ENCODE measurements at regions not wholly inside any gene's neighbourhood (a gene's known extent, or its start where the extent isn't known, plus 50 kb on each side); places are given as distances from the start of the nearest gene placed in this dataset.

DNA sequence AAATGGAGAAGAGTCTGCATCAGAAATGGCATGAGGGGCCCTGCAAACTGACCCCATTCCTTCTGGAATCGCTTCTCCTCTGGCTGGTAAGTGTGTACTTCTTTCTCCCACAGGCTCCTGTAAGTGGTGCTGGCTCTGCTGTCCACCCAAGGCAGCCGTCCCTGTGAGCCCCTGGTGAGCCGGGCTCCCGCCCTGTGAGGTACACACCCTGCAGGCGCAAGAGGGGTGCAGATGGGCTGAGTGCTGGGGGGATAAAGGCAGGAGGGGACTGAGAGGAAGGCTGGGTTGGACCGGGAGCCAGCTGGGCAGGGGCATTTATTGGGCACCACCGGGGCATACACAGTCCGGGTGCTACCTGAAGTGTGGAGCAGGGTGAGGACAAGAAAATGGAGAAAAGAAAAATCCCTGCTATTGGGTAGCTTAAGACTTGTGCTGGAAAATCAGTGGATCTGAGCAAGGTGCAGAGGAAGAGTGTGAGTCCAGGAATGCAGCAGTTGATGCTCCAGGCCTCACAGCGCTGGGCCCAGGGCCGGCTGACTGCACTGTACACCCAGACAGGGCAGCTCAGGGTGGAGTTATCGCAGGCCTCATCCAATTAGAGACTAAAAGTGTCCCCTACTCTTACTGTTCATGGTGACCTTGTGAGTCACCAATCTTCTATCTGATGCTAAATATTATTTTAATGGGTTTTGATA lies 455.1 kb upstream of the B3GAT1 start:
- ATAC-seq = no peak
- no peak for TF ChIP-seq TOX (CRISPR knock-in tag; IDR thresholded peaks at IDR 0.05; ENCODE audit: borderline replicate concordance)
- TF ChIP-seq PPARA (CRISPR knock-in tag; IDR thresholded peaks at IDR 0.05; ENCODE audit: borderline replicate concordance) = no peak
- TF ChIP-seq OSR1 (CRISPR knock-in tag; IDR thresholded peaks at IDR 0.05) = no peak
- TF ChIP-seq, protein P1, sequence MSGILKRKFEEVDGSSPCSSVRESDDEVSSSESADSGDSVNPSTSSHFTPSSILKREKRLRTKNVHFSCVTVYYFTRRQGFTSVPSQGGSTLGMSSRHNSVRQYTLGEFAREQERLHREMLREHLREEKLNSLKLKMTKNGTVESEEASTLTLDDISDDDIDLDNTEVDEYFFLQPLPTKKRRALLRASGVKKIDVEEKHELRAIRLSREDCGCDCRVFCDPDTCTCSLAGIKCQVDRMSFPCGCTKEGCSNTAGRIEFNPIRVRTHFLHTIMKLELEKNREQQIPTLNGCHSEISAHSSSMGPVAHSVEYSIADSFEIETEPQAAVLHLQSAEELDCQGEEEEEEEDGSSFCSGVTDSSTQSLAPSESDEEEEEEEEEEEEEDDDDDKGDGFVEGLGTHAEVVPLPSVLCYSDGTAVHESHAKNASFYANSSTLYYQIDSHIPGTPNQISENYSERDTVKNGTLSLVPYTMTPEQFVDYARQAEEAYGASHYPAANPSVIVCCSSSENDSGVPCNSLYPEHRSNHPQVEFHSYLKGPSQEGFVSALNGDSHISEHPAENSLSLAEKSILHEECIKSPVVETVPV (CRISPR knock-in tag; IDR thresholded peaks at IDR 0.05) = no peak

DNA sequence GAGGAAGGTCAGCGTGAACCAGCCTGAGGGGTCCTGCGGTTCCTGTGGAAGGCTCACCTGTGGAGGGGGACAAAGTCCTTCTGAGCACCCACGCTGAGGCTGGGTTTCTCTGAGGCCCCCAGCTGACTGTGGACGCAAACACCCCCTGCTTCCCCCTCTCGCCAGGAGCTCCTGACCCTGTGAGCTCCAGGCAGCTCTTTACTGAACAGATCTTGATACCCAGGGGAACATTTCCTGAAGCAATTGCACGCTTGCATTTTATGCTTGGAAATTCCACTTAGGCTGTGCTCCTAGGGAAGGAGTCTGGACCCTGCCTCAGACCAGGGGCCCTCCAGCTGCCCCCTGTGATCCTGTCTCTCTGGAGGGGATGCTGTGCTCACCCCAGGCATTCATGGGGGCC lies 454.2 kb upstream of the B3GAT1 start:
- TF ChIP-seq ZFP30 (CRISPR knock-in tag; IDR thresholded peaks at IDR 0.05) = no peak
- no peak for TF ChIP-seq ZC3H10 (CRISPR knock-in tag; IDR thresholded peaks at IDR 0.05)
- TF ChIP-seq, protein P1 (CRISPR knock-in tag; IDR thresholded peaks at IDR 0.05) = no peak
- no peak for TF ChIP-seq TCF4 (CRISPR knock-in tag; IDR thresholded peaks at IDR 0.05; ENCODE audit: borderline replicate concordance)
- TF ChIP-seq, protein P2, sequence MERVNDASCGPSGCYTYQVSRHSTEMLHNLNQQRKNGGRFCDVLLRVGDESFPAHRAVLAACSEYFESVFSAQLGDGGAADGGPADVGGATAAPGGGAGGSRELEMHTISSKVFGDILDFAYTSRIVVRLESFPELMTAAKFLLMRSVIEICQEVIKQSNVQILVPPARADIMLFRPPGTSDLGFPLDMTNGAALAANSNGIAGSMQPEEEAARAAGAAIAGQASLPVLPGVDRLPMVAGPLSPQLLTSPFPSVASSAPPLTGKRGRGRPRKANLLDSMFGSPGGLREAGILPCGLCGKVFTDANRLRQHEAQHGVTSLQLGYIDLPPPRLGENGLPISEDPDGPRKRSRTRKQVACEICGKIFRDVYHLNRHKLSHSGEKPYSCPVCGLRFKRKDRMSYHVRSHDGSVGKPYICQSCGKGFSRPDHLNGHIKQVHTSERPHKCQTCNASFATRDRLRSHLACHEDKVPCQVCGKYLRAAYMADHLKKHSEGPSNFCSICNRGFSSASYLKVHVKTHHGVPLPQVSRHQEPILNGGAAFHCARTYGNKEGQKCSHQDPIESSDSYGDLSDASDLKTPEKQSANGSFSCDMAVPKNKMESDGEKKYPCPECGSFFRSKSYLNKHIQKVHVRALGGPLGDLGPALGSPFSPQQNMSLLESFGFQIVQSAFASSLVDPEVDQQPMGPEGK (CRISPR knock-in tag; IDR thresholded peaks at IDR 0.05; ENCODE audit: borderline replicate concordance) = no peak
- TF ChIP-seq ISL1 (CRISPR knock-in tag; IDR thresholded peaks at IDR 0.05) = no peak
- no peak for TF ChIP-seq SNAI2 (CRISPR knock-in tag; IDR thresholded peaks at IDR 0.05)
- no peak for TF ChIP-seq OSR1 (CRISPR knock-in tag; IDR thresholded peaks at IDR 0.05)
- no peak for TF ChIP-seq RARB (CRISPR knock-in tag; IDR thresholded peaks at IDR 0.05)
- no peak for TF ChIP-seq ZNF8 (CRISPR knock-in tag; IDR thresholded peaks at IDR 0.05)
- no peak for TF ChIP-seq TSHZ2 (CRISPR knock-in tag; IDR thresholded peaks at IDR 0.05)
- TF ChIP-seq ARNTL (CRISPR knock-in tag; IDR thresholded peaks at IDR 0.05; ENCODE audit: borderline replicate concordance, low read depth) = no peak
- TF ChIP-seq, protein P3, sequence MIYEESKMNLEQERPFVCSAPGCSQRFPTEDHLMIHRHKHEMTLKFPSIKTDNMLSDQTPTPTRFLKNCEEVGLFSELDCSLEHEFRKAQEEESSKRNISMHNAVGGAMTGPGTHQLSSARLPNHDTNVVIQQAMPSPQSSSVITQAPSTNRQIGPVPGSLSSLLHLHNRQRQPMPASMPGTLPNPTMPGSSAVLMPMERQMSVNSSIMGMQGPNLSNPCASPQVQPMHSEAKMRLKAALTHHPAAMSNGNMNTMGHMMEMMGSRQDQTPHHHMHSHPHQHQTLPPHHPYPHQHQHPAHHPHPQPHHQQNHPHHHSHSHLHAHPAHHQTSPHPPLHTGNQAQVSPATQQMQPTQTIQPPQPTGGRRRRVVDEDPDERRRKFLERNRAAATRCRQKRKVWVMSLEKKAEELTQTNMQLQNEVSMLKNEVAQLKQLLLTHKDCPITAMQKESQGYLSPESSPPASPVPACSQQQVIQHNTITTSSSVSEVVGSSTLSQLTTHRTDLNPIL (CRISPR knock-in tag; IDR thresholded peaks at IDR 0.05; ENCODE audit: low read depth) = no peak
- TF ChIP-seq GLIS3 (CRISPR knock-in tag; IDR thresholded peaks at IDR 0.05) = no peak
- no peak for TF ChIP-seq PPARA (CRISPR knock-in tag; IDR thresholded peaks at IDR 0.05; ENCODE audit: borderline replicate concordance)
- no peak for TF ChIP-seq ZNF565 (CRISPR knock-in tag; conservative IDR thresholded peaks at IDR 0.05; ENCODE audit: low read depth)
- TF ChIP-seq POU6F1 (CRISPR knock-in tag; IDR thresholded peaks at IDR 0.05; ENCODE audit: borderline replicate concordance, low read depth) = no peak
- TF ChIP-seq ZFP3 (CRISPR knock-in tag; IDR thresholded peaks at IDR 0.05) = no peak
- no peak for ATAC-seq

DNA sequence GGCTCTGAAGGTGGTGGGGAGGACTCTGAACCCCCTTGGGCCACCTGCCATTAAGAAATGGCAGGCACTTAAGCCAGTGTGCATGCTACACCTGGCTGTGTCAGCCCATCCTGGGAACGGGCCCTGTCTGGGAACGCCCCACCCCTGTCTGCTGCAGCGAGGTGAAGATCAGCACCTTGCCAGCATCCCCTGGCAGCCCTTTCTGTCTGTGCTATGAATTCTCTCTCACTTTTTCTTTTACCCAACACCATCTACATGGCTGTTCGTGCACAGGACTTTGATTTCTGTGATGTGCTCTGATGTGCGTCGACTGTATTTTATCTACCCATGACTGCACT lies 452.9 kb upstream of the B3GAT1 start:
- ATAC-seq = no peak
- no peak for TF ChIP-seq PPARA (CRISPR knock-in tag; IDR thresholded peaks at IDR 0.05; ENCODE audit: borderline replicate concordance)
- no peak for TF ChIP-seq BACH2 (CRISPR knock-in tag; IDR thresholded peaks at IDR 0.05; ENCODE audit: borderline replicate concordance)
- no peak for TF ChIP-seq SNAI2 (CRISPR knock-in tag; IDR thresholded peaks at IDR 0.05)
- no peak for TF ChIP-seq ESRRG (CRISPR knock-in tag; IDR thresholded peaks at IDR 0.05)
- no peak for TF ChIP-seq ZFP3 (CRISPR knock-in tag; IDR thresholded peaks at IDR 0.05)
- TF ChIP-seq, protein P3 (CRISPR knock-in tag; IDR thresholded peaks at IDR 0.05; ENCODE audit: low read depth) = no peak
- TF ChIP-seq GLIS3 (CRISPR knock-in tag; IDR thresholded peaks at IDR 0.05) = no peak
- TF ChIP-seq TSHZ2 (CRISPR knock-in tag; IDR thresholded peaks at IDR 0.05) = no peak
- TF ChIP-seq RARB (CRISPR knock-in tag; IDR thresholded peaks at IDR 0.05) = no peak
- TF ChIP-seq ZC3H10 (CRISPR knock-in tag; IDR thresholded peaks at IDR 0.05) = no peak
- no peak for TF ChIP-seq ZNF565 (CRISPR knock-in tag; conservative IDR thresholded peaks at IDR 0.05; ENCODE audit: low read depth)
- TF ChIP-seq CSDC2 (CRISPR knock-in tag; IDR thresholded peaks at IDR 0.05) = no peak
